Neuronal stem cell (in vitro differentiated cells): ENCODE measurements at regions not wholly inside any gene's neighbourhood (a gene's known extent, or its start where the extent isn't known, plus 50 kb on each side); places are given as distances from the start of the nearest gene placed in this dataset.

Experiments used
- DNase-seq: peaks from one replicate; pipeline ENCODE4 v3.0.0-alpha.2; 2013; ENCODE audit warnings: low spot score
- H2AFZ ChIP-seq: one replicate; pipeline ENCODE4 v1.6.1; 2013; ENCODE audit warnings: mild to moderate bottlenecking, low read length, inconsistent platforms
- H2AK5ac ChIP-seq: 2 replicates; pipeline ENCODE4 v1.6.1; 2013; ENCODE audit warnings: low read depth, mild to moderate bottlenecking, inconsistent platforms, low read length, moderate library complexity, mixed read lengths
- H2BK120ac ChIP-seq: 2 replicates; pipeline ENCODE4 v1.6.1; 2013; ENCODE audit warnings: low read depth, mild to moderate bottlenecking, inconsistent platforms, low read length, moderate library complexity, mixed read lengths
- H2BK12ac ChIP-seq: one replicate; pipeline ENCODE4 v1.6.1; 2013; ENCODE audit warnings: low read length, inconsistent platforms
- H2BK15ac ChIP-seq: 2 replicates; pipeline ENCODE4 v1.6.1; 2013; ENCODE audit warnings: mild to moderate bottlenecking, low read length, inconsistent platforms, mixed read lengths
- H2BK5ac ChIP-seq: one replicate; pipeline ENCODE4 v1.6.1; 2013; ENCODE audit warnings: inconsistent platforms, mild to moderate bottlenecking, low read length, moderate library complexity
- H3K14ac ChIP-seq: one replicate; pipeline ENCODE4 v1.6.1; 2013; ENCODE audit warnings: low read length, inconsistent platforms
- H3K18ac ChIP-seq: 2 replicates; pipeline ENCODE4 v1.6.1; 2013; ENCODE audit warnings: low read length, inconsistent platforms
- H3K23ac ChIP-seq: 2 replicates; pipeline ENCODE4 v1.6.1; 2013; ENCODE audit warnings: low read depth, mild to moderate bottlenecking, mixed read lengths, low read length, inconsistent platforms; ENCODE audit not compliant: poor library complexity
- H3K27ac ChIP-seq: replicated peaks from 3 replicates; pipeline ENCODE4 v1.5.1; 2013; ENCODE audit warnings: low read length, inconsistent platforms
- H3K27me3 ChIP-seq, 3 experiments: 2 replicates each; pipeline ENCODE4 v1.6.1; 2013; ENCODE audit warnings: low read length in 3 of 3, mild to moderate bottlenecking in 2 of 3, inconsistent platforms in 1 of 3, low read depth in 1 of 3, mixed read lengths in 1 of 3, moderate library complexity in 1 of 3; ENCODE audit not compliant: control insufficient read depth in 3 of 3, insufficient read depth in 3 of 3
- H3K36me3 ChIP-seq, 2 donors: replicated peaks in 1 of 2; 2 replicates each; pipeline ENCODE4 v1.6.1; 2013; ENCODE audit warnings: low read length in 2 of 2; ENCODE audit not compliant: control insufficient read depth in 2 of 2, insufficient read depth in 2 of 2
- H3K4ac ChIP-seq: 2 replicates; pipeline ENCODE4 v1.6.1; 2013; ENCODE audit warnings: inconsistent platforms, mild to moderate bottlenecking, low read length, moderate library complexity
- H3K4me1 ChIP-seq, 2 donors: 1 replicate in 1 of 2; 2 replicates in 1 of 2; pipeline ENCODE4 v1.6.1; 2013; ENCODE audit warnings: low read length in 2 of 2, low read depth in 1 of 2; ENCODE audit not compliant: control insufficient read depth in 2 of 2, insufficient read depth in 1 of 2
- H3K4me2 ChIP-seq: one replicate; pipeline ENCODE4 v1.6.1; 2013; ENCODE audit warnings: mild to moderate bottlenecking, low read length, inconsistent platforms; ENCODE audit not compliant: insufficient read depth, poor library complexity, severe bottlenecking
- H3K4me3 ChIP-seq, 2 donors: 2 replicates each; pipeline ENCODE4 v1.5.1; 2013; ENCODE audit warnings: low read length in 2 of 2, mild to moderate bottlenecking in 2 of 2, inconsistent platforms in 1 of 2, moderate library complexity in 1 of 2
- H3K79me1 ChIP-seq: one replicate; pipeline ENCODE4 v1.6.1; 2013; ENCODE audit warnings: low read depth, mild to moderate bottlenecking, inconsistent platforms, low read length, moderate library complexity
- H3K9ac ChIP-seq: one replicate; pipeline ENCODE4 v1.6.1; 2013; ENCODE audit warnings: mild to moderate bottlenecking, low read depth, low read length, inconsistent platforms; ENCODE audit not compliant: poor library complexity
- H3K9me3 ChIP-seq, 2 donors: replicated peaks in 1 of 2; 2 replicates each; pipeline versions ENCODE3 to v1.6.1; 2013; ENCODE audit warnings: low read length in 2 of 2, mild to moderate bottlenecking in 2 of 2, inconsistent platforms in 1 of 2, low read depth in 1 of 2, mixed read lengths in 1 of 2, moderate library complexity in 1 of 2; ENCODE audit not compliant: control insufficient read depth in 2 of 2, insufficient read depth in 1 of 2
- H4K8ac ChIP-seq: one replicate; pipeline ENCODE4 v1.6.1; 2013; ENCODE audit warnings: low read depth, mild to moderate bottlenecking, inconsistent platforms, low read length, moderate library complexity
- H4K91ac ChIP-seq: one replicate; pipeline ENCODE4 v1.6.1; 2013; ENCODE audit warnings: low read length, low read depth, mild to moderate bottlenecking, inconsistent platforms; ENCODE audit not compliant: poor library complexity
- WGBS, 2 donors: extraction: QIAGEN DNeasy Blood & Tissue Kit; methylation state at CpG; one replicate each; pipeline ENCODE4 v1.1.7; 2013; ENCODE audit warnings: missing lambda C conversion rate in 2 of 2, mixed read lengths in 1 of 2; ENCODE audit not compliant: insufficient read length in 2 of 2, insufficient replicate concordance in 1 of 2; ENCODE audit errors: extremely low coverage in 2 of 2; 5-methylcytosine and 5-hydroxymethylcytosine counted together

DNA sequence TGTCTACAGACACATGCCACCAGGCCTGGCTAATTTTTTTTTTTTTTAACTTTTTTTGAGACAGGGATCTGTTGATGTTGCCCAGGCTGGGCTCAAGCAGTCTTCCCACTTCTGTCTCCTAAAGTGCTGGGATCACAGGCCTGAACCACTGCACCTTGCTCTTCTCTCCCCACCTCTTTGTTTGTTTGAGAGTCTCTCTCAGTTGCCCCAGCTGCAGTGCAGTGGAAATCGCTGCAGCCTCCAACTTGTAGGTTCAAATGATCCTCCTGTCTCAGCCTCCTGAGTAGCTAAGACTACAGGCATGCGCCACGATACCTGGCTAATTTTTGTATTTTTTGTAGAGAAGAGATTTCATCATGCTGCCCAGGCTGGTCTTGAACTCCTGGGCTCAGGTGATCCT, 115.6 kb downstream of the LARP7 start:
- Histone ChIP-seq H2BK5ac (no peak overlapping the region), H4K91ac (no peak overlapping the region), H3K27ac (peak overlapping the region; percentile 58), H3K79me1 (no peaks in the 10 kb centered on the region), H3K9me3 (no peaks in the 10 kb centered on the region), H3K9ac (no peak overlapping the region), H3K4ac (no peak overlapping the region), H2BK15ac (no peak overlapping the region), H3K4me2 (no peak overlapping the region), H3K23ac (no peak overlapping the region), H2AK5ac (no peak overlapping the region), H2BK120ac (no peak overlapping the region), H4K8ac (no peak overlapping the region), H3K4me3 (no peak overlapping the region), H3K4me1 (peaks cover 0 to 14% of the 10 kb centered on the region in 2 donors), H3K27me3 (peaks cover 0 to 4% (median 0%) of the 10 kb centered on the region in 3 experiments), H2AFZ (no peak overlapping the region), H3K18ac (no peak overlapping the region), H2BK12ac (no peak overlapping the region), H3K14ac (no peak overlapping the region), H3K36me3 (no peaks in the 10 kb centered on the region)
- DNase-seq, result no peak
- WGBS, 2 donors, result no CpG with 5 or more reads among the region's 3 CpGs

DNA sequence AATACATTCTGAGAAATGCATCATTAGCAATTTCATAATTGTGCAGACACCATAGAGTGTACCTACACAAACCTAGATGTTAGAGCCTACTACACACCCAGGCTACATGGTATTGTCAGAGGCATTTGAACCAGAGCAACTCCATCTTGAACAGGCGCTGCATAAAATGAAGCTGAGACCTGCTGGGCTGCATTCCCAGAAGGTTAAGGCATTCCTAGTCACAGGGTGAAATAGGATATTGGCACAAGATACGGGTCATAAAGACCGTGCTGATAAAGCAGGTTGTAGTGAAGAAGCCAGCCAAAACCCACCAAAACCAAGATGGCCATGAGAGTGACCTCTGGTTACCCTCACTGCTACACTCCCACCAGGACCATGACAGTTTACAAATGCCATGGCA, 116.4 kb downstream of the LARP7 start:
- Histone ChIP-seq H3K4me2 (no peak overlapping the region), H3K4ac (no peak overlapping the region), H3K9me3 (no peaks in the 10 kb centered on the region), H2AK5ac (no peak overlapping the region), H4K91ac (no peak overlapping the region), H3K9ac (no peak overlapping the region), H3K27ac (no peak overlapping the region), H2BK12ac (no peak overlapping the region), H3K79me1 (no peaks in the 10 kb centered on the region), H3K18ac (no peak overlapping the region), H3K14ac (no peak overlapping the region), H3K4me3 (no peak overlapping the region), H4K8ac (no peak overlapping the region), H3K27me3 (peaks cover 0 to 4% (median 0%) of the 10 kb centered on the region in 3 experiments), H2BK120ac (no peak overlapping the region), H2BK15ac (no peak overlapping the region), H3K23ac (no peak overlapping the region), H2AFZ (no peak overlapping the region), H2BK5ac (no peak overlapping the region), H3K36me3 (no peaks in the 10 kb centered on the region), H3K4me1 (peaks cover 0 to 14% of the 10 kb centered on the region in 2 donors)
- no CpG with 5 or more reads among the region's 3 CpGs for WGBS, 2 donors
- no peak for DNase-seq

DNA sequence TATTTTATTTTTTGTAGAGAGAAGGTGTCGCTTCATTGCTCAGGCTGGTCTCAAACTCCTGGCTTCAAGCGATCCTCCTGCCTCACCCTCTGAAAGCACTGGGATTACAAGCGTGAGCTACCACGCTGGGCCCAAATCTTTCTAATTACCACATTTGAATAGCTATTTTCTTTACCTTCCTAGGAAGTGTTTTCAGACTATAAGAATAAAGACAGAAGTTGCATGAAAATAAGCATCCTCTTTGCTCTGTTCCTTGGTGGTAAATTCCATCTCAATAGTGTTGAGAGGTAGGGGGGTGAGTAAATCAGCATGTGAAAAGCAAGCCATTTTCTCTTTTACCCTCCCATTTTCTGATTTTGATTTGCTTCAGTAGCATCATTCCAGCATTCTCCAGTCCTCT, 122.4 kb downstream of the LARP7 start:
- no peak overlapping the region for H4K8ac ChIP-seq
- no peak overlapping the region for H3K14ac ChIP-seq
- no peaks in the 10 kb centered on the region for H3K36me3 ChIP-seq
- H3K9ac ChIP-seq, result no peak overlapping the region
- no peak overlapping the region for H3K4ac ChIP-seq
- no peaks in the 10 kb centered on the region for H3K9me3 ChIP-seq
- H2BK12ac ChIP-seq, result no peak overlapping the region
- no peak overlapping the region for H3K27ac ChIP-seq
- no peak overlapping the region for H3K4me2 ChIP-seq
- H2AK5ac ChIP-seq, result no peak overlapping the region
- no peak overlapping the region for H4K91ac ChIP-seq
- H2BK5ac ChIP-seq, result no peak overlapping the region
- H2AFZ ChIP-seq, result peak overlapping the region; percentile 24
- no peak overlapping the region for H2BK15ac ChIP-seq
- no peaks in the 10 kb centered on the region for H3K27me3 ChIP-seq
- H3K4me1 ChIP-seq, result no peaks in the 10 kb centered on the region
- no peak for DNase-seq
- no peak overlapping the region for H2BK120ac ChIP-seq
- peaks cover 2% of the 10 kb centered on the region for H3K79me1 ChIP-seq
- no CpG with 5 or more reads among the region's 4 CpGs for WGBS, 2 donors
- H3K23ac ChIP-seq, result no peak overlapping the region
- no peak overlapping the region for H3K4me3 ChIP-seq
- H3K18ac ChIP-seq, result no peak overlapping the region

DNA sequence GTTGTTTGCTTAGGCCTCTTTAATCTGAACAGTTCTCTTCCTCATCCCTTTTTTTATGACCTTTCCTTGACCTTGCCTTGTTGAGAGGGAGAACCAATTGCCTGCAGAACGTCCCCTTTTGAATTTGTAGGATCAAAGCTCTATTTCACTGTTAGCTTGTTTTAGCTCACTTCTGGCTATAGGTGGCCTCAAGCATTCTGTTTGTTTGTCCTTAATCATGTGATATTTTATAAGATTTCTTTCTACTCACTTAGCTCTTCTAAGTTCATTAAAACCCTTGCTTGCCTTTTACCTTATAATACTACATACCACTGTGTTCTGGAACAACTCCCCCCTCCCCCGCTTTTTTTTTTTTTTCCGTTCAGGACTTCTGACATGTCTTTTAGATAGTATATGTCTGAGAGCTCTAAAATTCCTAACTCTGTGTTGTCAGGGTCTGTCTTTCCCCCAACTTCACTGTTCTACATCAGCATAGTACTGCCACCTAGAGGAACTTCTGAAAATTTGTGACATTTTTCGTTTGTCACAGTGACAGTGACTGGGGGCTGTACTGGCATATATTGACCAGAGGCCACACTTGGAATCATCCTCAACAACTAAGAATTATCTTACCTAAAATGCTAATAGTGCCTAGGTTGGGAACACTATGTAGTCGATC, 128.5 kb downstream of the LARP7 start:
- Histone ChIP-seq H4K91ac (no peak overlapping the region), H2BK5ac (no peak overlapping the region), H3K9ac (no peak overlapping the region), H3K23ac (no peak overlapping the region), H2BK12ac (no peak overlapping the region), H3K4me3 (no peak overlapping the region), H3K18ac (no peak overlapping the region), H2BK120ac (no peak overlapping the region), H3K4ac (no peak overlapping the region), H3K14ac (no peak overlapping the region), H3K79me1 (peaks cover 2% of the 10 kb centered on the region), H3K27ac (peak overlapping the region; percentile 19), H2BK15ac (no peak overlapping the region), H3K4me2 (no peak overlapping the region), H2AFZ (peak overlapping the region; percentile 81), H3K27me3 (no peaks in the 10 kb centered on the region), H3K9me3 (no peaks in the 10 kb centered on the region), H3K4me1 (peaks cover 3% of the 10 kb centered on the region in 2 donors), H3K36me3 (no peaks in the 10 kb centered on the region), H4K8ac (no peak overlapping the region), H2AK5ac (no peak overlapping the region)
- DNase-seq, result peak; percentile 32
- WGBS, 2 donors, result no CpG with 5 or more reads among the region's 5 CpGs
